K562 (cell line): ENCODE measurements at regions not wholly inside any gene's neighbourhood (a gene's known extent, or its start where the extent isn't known, plus 50 kb on each side); places are given as distances from the start of the nearest gene placed in this dataset.

Experiments used
- ATAC-seq: fragments of 200-7000 bp; cut with Tn5 transposase; 3 replicates; pipeline ENCODE4 v1.9.1; 2020; ENCODE audit warnings: moderate library complexity
- BruUV-seq: library from RNA; stranded (reverse); fragments of 400-500 nt; replicated peaks from 2 replicates; lab custom pipeline; 2021; lab: Mats Ljungman, UMichigan
- CTCF ChIA-PET: fragments of 300-600 bp; formaldehyde crosslinking; extraction: SDS; loops from one replicate; lab custom pipeline; 2021; ENCODE audit warnings: low intra/inter-chr PET ratio; lab: Yijun Ruan, JAX
- POLR2A ChIA-PET: fragments of 300-600, 350-650 bp; sonication (Branson Sonifier 250); formaldehyde crosslinking; extraction: SDS; loops from one replicate; lab custom pipeline; 2021; ENCODE audit warnings: antibody characterized with exemption, inconsistent platforms; lab: Yijun Ruan, JAX
- DNase-seq, 4 experiments: peaks; one replicate each; pipeline versions ENCODE4 v3.0.0 to v3.0.0-alpha.2; 2011 to 2018; ENCODE audit warnings: low spot score in 3 of 4, mixed read lengths in 3 of 4; ENCODE audit errors: extremely low read depth in 1 of 4
- FAIRE-seq: peaks from 2 replicates; lab custom pipeline; 2011; peaks lifted over from hg19 to GRCh38; lab: Jason Lieb, UNC
- H2AFZ ChIP-seq: 2 replicates; pipeline ENCODE4 v1.6.0; 2011; ENCODE audit warnings: low read depth, low read length, control low read depth, inconsistent platforms
- H3K27ac ChIP-seq: fragments of 200-600 bp; 3 replicates; pipeline ENCODE4 v1.8.0; 2011; ENCODE audit warnings: low read depth, mild to moderate bottlenecking, control low read depth, inconsistent platforms, low read length, moderate library complexity, mixed read lengths; ENCODE audit errors: extremely low read depth
- H3K27me3 ChIP-seq, 2 experiments: fragments of 300-600 bp in 1 of 2; 2 replicates in 1 of 2; 3 replicates in 1 of 2; pipeline versions ENCODE4 v1.6.0 to v1.8.0; 2011; ENCODE audit warnings: inconsistent platforms in 2 of 2, low read length in 2 of 2, mild to moderate bottlenecking in 1 of 2, mixed read lengths in 1 of 2, moderate library complexity in 1 of 2; ENCODE audit not compliant: control insufficient read depth in 2 of 2, insufficient read depth in 2 of 2
- H3K36me3 ChIP-seq: fragments of 300-600 bp; 3 replicates; pipeline ENCODE4 v1.8.0; 2011; ENCODE audit warnings: mild to moderate bottlenecking, low read length, inconsistent platforms; ENCODE audit not compliant: control insufficient read depth, insufficient read depth
- H3K4me1 ChIP-seq, 2 experiments: fragments of 200-600 bp in 1 of 2; replicated peaks in 1 of 2; 2 replicates in 1 of 2; 3 replicates in 1 of 2; pipeline versions ENCODE4 v1.5.1 to v1.8.0; 2011; ENCODE audit warnings: inconsistent platforms in 2 of 2, low read length in 2 of 2, mild to moderate bottlenecking in 1 of 2, mixed read lengths in 1 of 2, moderate library complexity in 1 of 2; ENCODE audit not compliant: control insufficient read depth in 2 of 2, insufficient read depth in 2 of 2
- H3K4me2 ChIP-seq: 2 replicates; pipeline ENCODE4 v1.6.1; 2011; ENCODE audit warnings: low read length, control low read depth, inconsistent platforms, mixed read lengths; ENCODE audit not compliant: insufficient read depth
- H3K4me3 ChIP-seq: fragments of 200-600 bp; sonication (generic), shearing (Covaris generic); 2 replicates; pipeline ENCODE4 v1.5.1; 2016; ENCODE audit warnings: control low read depth, inconsistent platforms
- H3K79me2 ChIP-seq: fragments of 200-600 bp; 3 replicates; pipeline ENCODE4 v1.8.0; 2011; ENCODE audit warnings: low read length, inconsistent platforms; ENCODE audit not compliant: control insufficient read depth, insufficient read depth
- H3K9ac ChIP-seq, 2 experiments: 2 replicates each; pipeline versions ENCODE4 v1.6.0 to v1.6.1; 2011; ENCODE audit warnings: low read depth in 2 of 2, low read length in 2 of 2, control low read depth in 1 of 2, inconsistent platforms in 1 of 2, mild to moderate bottlenecking in 1 of 2, mixed read lengths in 1 of 2; ENCODE audit not compliant: insufficient read depth in 1 of 2
- H3K9me1 ChIP-seq: one replicate; pipeline ENCODE4 v1.6.0; 2011; ENCODE audit warnings: inconsistent platforms, mild to moderate bottlenecking, low read length, moderate library complexity; ENCODE audit not compliant: control insufficient read depth, insufficient read depth
- H3K9me3 ChIP-seq: replicated peaks from 2 replicates; pipeline ENCODE4 v1.5.1; 2011; ENCODE audit warnings: low read depth, low read length, inconsistent platforms; ENCODE audit not compliant: control insufficient read depth, insufficient read depth
- H4K20me1 ChIP-seq: replicated peaks from 2 replicates; pipeline ENCODE4 v1.6.1; 2011; ENCODE audit warnings: low read length, inconsistent platforms, mixed read lengths; ENCODE audit not compliant: control insufficient read depth, insufficient read depth
- ASH1L ChIP-seq: fragments of 450-650 bp; IDR thresholded peaks from 2 replicates; pipeline ENCODE4 v1.6.1; 2018; ENCODE audit warnings: borderline replicate concordance, mild to moderate bottlenecking, low read depth; ENCODE audit not compliant: partially characterized antibody
- CAMTA2 ChIP-seq: fragments of 250-450 bp; sonication (Bioruptor Pico); conservative IDR thresholded peaks from 2 replicates; pipeline ENCODE4 v1.5.1; 2022
- COPS2 ChIP-seq: fragments of 450-650 bp; conservative IDR thresholded peaks from 2 replicates; pipeline ENCODE4 v1.6.1; 2016; ENCODE audit warnings: mild to moderate bottlenecking, moderate library complexity
- CREB3L1 ChIP-seq: fragments of 450-650 bp; IDR thresholded peaks from 2 replicates; pipeline ENCODE4 v1.6.1; 2014; ENCODE audit warnings: low read depth, mild to moderate bottlenecking, moderate library complexity, borderline replicate concordance
- FOXA3 ChIP-seq, 2 experiments: fragments of 450-650 bp in 1 of 2; sonication (generic) in 1 of 2; formaldehyde crosslinking; IDR thresholded peaks in 1 of 2; conservative IDR thresholded peaks in 1 of 2; 2 replicates each; pipeline versions ENCODE4 v1.4.0 to v1.8.0; 2020 to 2022; ENCODE audit warnings: mild to moderate bottlenecking in 2 of 2, missing genetic modification reagents in 1 of 2
- FOXK1 ChIP-seq: sonication (generic); formaldehyde crosslinking; IDR thresholded peaks from 2 replicates; pipeline ENCODE4 v1.8.0; 2022; ENCODE audit warnings: missing genetic modification reagents, mild to moderate bottlenecking, borderline replicate concordance
- ILK ChIP-seq: fragments of 450-650 bp; IDR thresholded peaks from 2 replicates; pipeline ENCODE4 v1.6.1; 2016; ENCODE audit warnings: missing genetic modification characterization, low read depth, mild to moderate bottlenecking, missing compliant biosample characterization, moderate library complexity, borderline replicate concordance
- KLF1 ChIP-seq: fragments of 450-650 bp; IDR thresholded peaks from 2 replicates; pipeline ENCODE4 v1.6.1; 2016; ENCODE audit warnings: missing genetic modification characterization, missing compliant biosample characterization
- POLR3G ChIP-seq: IDR thresholded peaks from 2 replicates; pipeline ENCODE4 v1.6.1; 2011; ENCODE audit not compliant: insufficient read length, insufficient replicate concordance; ENCODE audit errors: extremely low read depth
- RBM17 ChIP-seq: fragments of 200-400 bp; formaldehyde crosslinking; IDR thresholded peaks from 2 replicates; pipeline ENCODE4 v1.6.1; 2017; ENCODE audit warnings: low read depth, mild to moderate bottlenecking, low read length, borderline replicate concordance
- RNF2 ChIP-seq: sonication (generic); IDR thresholded peaks from 2 replicates; pipeline ENCODE4 v1.6.1; 2016
- TCF7 ChIP-seq: sonication (generic); IDR thresholded peaks from 2 replicates; pipeline ENCODE4 v1.6.1; 2016; ENCODE audit warnings: antibody characterized with exemption, borderline replicate concordance
- ZC3H11A ChIP-seq: IDR thresholded peaks from 2 replicates; pipeline ENCODE4 v1.6.1; 2012; ENCODE audit warnings: low read depth, low read length, improper control_type of control experiment
- ZNF77 ChIP-seq: fragments of 250-450 bp; sonication (Bioruptor Pico); IDR thresholded peaks from 2 replicates; pipeline ENCODE4 v1.5.0; 2020
- WGBS: fragments of 100-300 bp; shearing (Covaris generic); methylation state at CpG from one replicate; pipeline ENCODE4 v1.1.6; 2016; ENCODE audit warnings: low coverage, mixed read lengths; ENCODE audit not compliant: insufficient coverage; ENCODE audit errors: missing lambda C conversion rate; 5-methylcytosine and 5-hydroxymethylcytosine counted together
- in situ Hi-C: fragments of 300-500 bp; cut with MboI; formaldehyde crosslinking; loops from 4 replicates; pipeline ENCODE4 v1.15.0; 2018; ENCODE audit warnings: inconsistent platforms, mixed read lengths
- intact Hi-C: fragments of 100-400 bp; cut with micrococcal nuclease; formaldehyde crosslinking; loops from 2 replicates; pipeline ENCODE4 v1.14.2; 2022
- TF ChIP-seq, protein P1 (sequence below): sonication (generic); formaldehyde crosslinking; IDR thresholded peaks from 2 replicates; pipeline ENCODE4 v1.8.0; 2022; ENCODE audit warnings: missing genetic modification reagents, mild to moderate bottlenecking, borderline replicate concordance

- H3K4me1 ChIP-seq: no peaks in the 10 kb centered on the region
- no peaks in the 10 kb centered on the region for H3K79me2 ChIP-seq
- FAIRE-seq: no peak
- 0% methylated on average over 3 of the region's 3 CpGs for WGBS
- H3K9ac ChIP-seq: no peak overlapping the region
- in situ Hi-C loops: no loop called here
- no peak overlapping the region for H3K4me2 ChIP-seq
- POLR2A ChIA-PET: no interaction called here
- TF ChIP-seq ASH1L: no peak
- no peak for TF ChIP-seq TCF7
- TF ChIP-seq, all 486 proteins: peak for 0
- CTCF ChIA-PET: no interaction called here
- Histone ChIP-seq H3K9me1 (no peaks in the 10 kb centered on the region), H3K36me3 (no peaks in the 10 kb centered on the region), H3K4me3 (no peak overlapping the region), H3K27ac (no peak overlapping the region), H4K20me1 (no peaks in the 10 kb centered on the region), H3K9me3 (no peaks in the 10 kb centered on the region), H2AFZ (no peak overlapping the region), H3K27me3 (no peaks in the 10 kb centered on the region)
- ATAC-seq (no peak), DNase-seq (no peak)
- intact Hi-C loops: no loop called here
- no TSS peak for BruUV-seq
Measured at GRCh38 chr6:80907831-80908230, 801.4 kb downstream of the BCKDHB start.

DNA sequence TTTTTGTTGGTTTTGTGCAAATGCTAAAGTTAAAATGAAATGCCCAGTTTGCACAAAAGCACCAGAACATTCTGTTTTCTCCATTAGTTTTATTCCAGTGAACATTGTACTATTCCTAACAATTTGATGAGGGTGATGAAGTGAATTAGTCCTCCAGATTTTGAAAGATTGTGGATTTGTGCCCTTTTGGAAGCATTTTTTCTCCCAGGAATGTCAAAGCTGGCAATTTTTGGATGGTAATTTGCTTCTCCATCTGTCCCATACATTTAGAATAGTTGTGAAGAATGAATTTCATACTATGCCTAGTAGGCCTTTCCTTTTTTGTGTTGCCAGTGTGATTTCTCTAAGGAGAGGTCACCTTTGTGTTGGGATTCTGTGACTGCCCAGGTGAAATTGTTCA is 797.2 kb downstream of the BCKDHB start:
- FAIRE-seq (no peak), ATAC-seq (no peak), DNase-seq (no peak)
- in situ Hi-C loops (no loop called here), intact Hi-C loops (no loop called here)
- Histone ChIP-seq H2AFZ (no peak overlapping the region), H3K9ac (no peak overlapping the region), H3K4me3 (no peak overlapping the region), H3K27ac (no peak overlapping the region), H3K36me3 (no peaks in the 10 kb centered on the region), H3K9me1 (no peaks in the 10 kb centered on the region), H3K27me3 (no peaks in the 10 kb centered on the region), H3K79me2 (no peaks in the 10 kb centered on the region), H3K9me3 (no peaks in the 10 kb centered on the region), H3K4me1 (no peaks in the 10 kb centered on the region), H3K4me2 (no peak overlapping the region), H4K20me1 (no peaks in the 10 kb centered on the region)
- CTCF ChIA-PET: no interaction called here
- POLR2A ChIA-PET: no interaction called here
- TF ChIP-seq CREB3L1 (no peak), ZC3H11A (no peak), KLF1 (no peak), ILK (tag) (no peak), POLR3G (no peak), RBM17 (no peak), ZNF77 (CRISPR knock-in tag) (no peak), FOXA3 (CRISPR knock-in tag; conservative IDR thresholded peaks at IDR 0.05 in 1 of 2, IDR thresholded peaks at IDR 0.05 in 1 of 2) (no peak), CAMTA2 (CRISPR knock-in tag) (no peak), RNF2 (no peak), FOXK1 (CRISPR knock-in tag) (no peak), COPS2 (no peak)
- TF ChIP-seq, protein P1, sequence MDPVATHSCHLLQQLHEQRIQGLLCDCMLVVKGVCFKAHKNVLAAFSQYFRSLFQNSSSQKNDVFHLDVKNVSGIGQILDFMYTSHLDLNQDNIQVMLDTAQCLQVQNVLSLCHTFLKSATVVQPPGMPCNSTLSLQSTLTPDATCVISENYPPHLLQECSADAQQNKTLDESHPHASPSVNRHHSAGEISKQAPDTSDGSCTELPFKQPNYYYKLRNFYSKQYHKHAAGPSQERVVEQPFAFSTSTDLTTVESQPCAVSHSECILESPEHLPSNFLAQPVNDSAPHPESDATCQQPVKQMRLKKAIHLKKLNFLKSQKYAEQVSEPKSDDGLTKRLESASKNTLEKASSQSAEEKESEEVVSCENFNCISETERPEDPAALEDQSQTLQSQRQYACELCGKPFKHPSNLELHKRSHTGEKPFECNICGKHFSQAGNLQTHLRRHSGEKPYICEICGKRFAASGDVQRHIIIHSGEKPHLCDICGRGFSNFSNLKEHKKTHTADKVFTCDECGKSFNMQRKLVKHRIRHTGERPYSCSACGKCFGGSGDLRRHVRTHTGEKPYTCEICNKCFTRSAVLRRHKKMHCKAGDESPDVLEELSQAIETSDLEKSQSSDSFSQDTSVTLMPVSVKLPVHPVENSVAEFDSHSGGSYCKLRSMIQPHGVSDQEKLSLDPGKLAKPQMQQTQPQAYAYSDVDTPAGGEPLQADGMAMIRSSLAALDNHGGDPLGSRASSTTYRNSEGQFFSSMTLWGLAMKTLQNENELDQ (CRISPR knock-in tag): no peak
- no TSS peak for BruUV-seq
